GM21717 (cell line): ENCODE measurements at regions not wholly inside any gene's neighbourhood (a gene's known extent, or its start where the extent isn't known, plus 50 kb on each side); places are given as distances from the start of the nearest gene placed in this dataset.
A peak's percentile ranks its signal among the peaks of the same experiment; 100 is the strongest.

ENCODE experiments used
- ATAC-seq: cut with Tn5 transposase; IDR thresholded peaks from one replicate; pipeline ENCODE4 v1.9.1; 2021; ENCODE audit warnings: mild to moderate bottlenecking, moderate library complexity; ENCODE audit not compliant: unreplicated experiment

- no peak for ATAC-seq
Observed at GRCh38 chr12:43294916-43295315, 257.1 kb downstream of the ADAMTS20 start.

- ATAC-seq, result no peak
Observed at GRCh38 chr12:43294147-43294546, 257.9 kb downstream of the ADAMTS20 start.

- ATAC-seq, result no peak
Observed at GRCh38 chr12:43293396-43293795, 258.6 kb downstream of the ADAMTS20 start.

GRCh38 chr12:43292699-43293098 lies 259.3 kb downstream of the ADAMTS20 start:
- ATAC-seq, result no peak

- ATAC-seq, result no peak
Observed at GRCh38 chr12:43291516-43291915, 260.5 kb downstream of the ADAMTS20 start.

- no peak for ATAC-seq
Observed at GRCh38 chr12:43290836-43291235, 261.2 kb downstream of the ADAMTS20 start.

- no peak for ATAC-seq
Observed at GRCh38 chr12:43289426-43289801, 262.6 kb downstream of the ADAMTS20 start.

GRCh38 chr12:43288671-43289425 lies 263.2 kb downstream of the ADAMTS20 start:
- ATAC-seq, result no peak

- ATAC-seq, result no peak
Observed at GRCh38 chr12:43287706-43288383, 264.2 kb downstream of the ADAMTS20 start.

GRCh38 chr12:43286986-43287385 lies 265.0 kb downstream of the ADAMTS20 start:
- no peak for ATAC-seq

GRCh38 chr12:43285159-43285598 lies 266.8 kb downstream of the ADAMTS20 start:
- peak; percentile 93 for ATAC-seq

- no peak for ATAC-seq
Observed at GRCh38 chr12:43284486-43285158, 267.4 kb downstream of the ADAMTS20 start.

- ATAC-seq, result no peak
Observed at GRCh38 chr12:43283206-43283605, 268.8 kb downstream of the ADAMTS20 start.

GRCh38 chr12:43282106-43282505 lies 269.9 kb downstream of the ADAMTS20 start:
- no peak for ATAC-seq

- no peak for ATAC-seq
Observed at GRCh38 chr12:43281563-43281962, 270.4 kb downstream of the ADAMTS20 start.

- no peak for ATAC-seq
Observed at GRCh38 chr12:43278541-43278832, 273.5 kb downstream of the ADAMTS20 start.

GRCh38 chr12:43277651-43278540 lies 274.1 kb downstream of the ADAMTS20 start:
- peak; percentile 90 for ATAC-seq

- ATAC-seq, result no peak
Observed at GRCh38 chr12:43273467-43273866, 278.5 kb downstream of the ADAMTS20 start.

- no peak for ATAC-seq
Observed at GRCh38 chr12:43271659-43272058, 280.3 kb downstream of the ADAMTS20 start.

- ATAC-seq, result no peak
Observed at GRCh38 chr12:43267818-43268217, 284.2 kb downstream of the ADAMTS20 start.

GRCh38 chr12:43261701-43262100 lies 290.3 kb downstream of the ADAMTS20 start:
- no peak for ATAC-seq
